Calu3 (cell line): ENCODE measurements at regions not wholly inside any gene's neighbourhood (a gene's known extent, or its start where the extent isn't known, plus 50 kb on each side); places are given as distances from the start of the nearest gene placed in this dataset.
A peak's percentile ranks its signal among the peaks of the same experiment; 100 is the strongest.

Experiments used
- BruUV-seq: library from RNA; stranded (reverse); fragments of 400-500 nt; replicated peaks from 2 replicates; lab custom pipeline; 2021; lab: Mats Ljungman, UMichigan
- CTCF ChIA-PET: fragments of 300-600 bp; sonication (Branson Sonifier 250); formaldehyde crosslinking; loops from one replicate; lab custom pipeline; 2022; ENCODE audit warnings: antibody characterized with exemption; lab: Charles Lee
- DNase-seq: peaks from one replicate; pipeline ENCODE4 v3.0.0; 2022
- H3K27ac Mint-ChIP-seq: one replicate; pipeline ENCODE4 v1.8.0; 2022; ENCODE audit warnings: mixed read lengths; ENCODE audit not compliant: unreplicated experiment
- H3K27me3 Mint-ChIP-seq: one replicate; pipeline ENCODE4 v1.8.0; 2022; ENCODE audit warnings: mixed read lengths; ENCODE audit not compliant: unreplicated experiment
- H3K36me3 Mint-ChIP-seq: one replicate; pipeline ENCODE4 v1.8.0; 2022; ENCODE audit warnings: mild to moderate bottlenecking, moderate library complexity, mixed read lengths; ENCODE audit not compliant: insufficient read depth, unreplicated experiment
- H3K4me1 Mint-ChIP-seq: one replicate; pipeline ENCODE4 v1.8.0; 2022; ENCODE audit warnings: mild to moderate bottlenecking, low read depth, mixed read lengths; ENCODE audit not compliant: unreplicated experiment
- H3K4me3 Mint-ChIP-seq: one replicate; pipeline ENCODE4 v1.8.0; 2022; ENCODE audit warnings: mild to moderate bottlenecking, low read depth, moderate library complexity, mixed read lengths; ENCODE audit not compliant: unreplicated experiment
- H3K9me3 Mint-ChIP-seq: one replicate; pipeline ENCODE4 v1.8.0; 2022; ENCODE audit warnings: low read depth, mixed read lengths; ENCODE audit not compliant: unreplicated experiment
- intact Hi-C: fragments of 100-400 bp; cut with micrococcal nuclease; formaldehyde crosslinking; loops from one replicate; pipeline ENCODE4 v1.10.0; 2022; ENCODE audit not compliant: unreplicated experiment
- TF ChIP-seq, protein P1 (sequence below): fragments of 200-600 bp; IDR thresholded peaks from one replicate; pipeline ENCODE4 v1.8.0; 2022; ENCODE audit warnings: antibody characterized with exemption; ENCODE audit not compliant: unreplicated experiment

DNA sequence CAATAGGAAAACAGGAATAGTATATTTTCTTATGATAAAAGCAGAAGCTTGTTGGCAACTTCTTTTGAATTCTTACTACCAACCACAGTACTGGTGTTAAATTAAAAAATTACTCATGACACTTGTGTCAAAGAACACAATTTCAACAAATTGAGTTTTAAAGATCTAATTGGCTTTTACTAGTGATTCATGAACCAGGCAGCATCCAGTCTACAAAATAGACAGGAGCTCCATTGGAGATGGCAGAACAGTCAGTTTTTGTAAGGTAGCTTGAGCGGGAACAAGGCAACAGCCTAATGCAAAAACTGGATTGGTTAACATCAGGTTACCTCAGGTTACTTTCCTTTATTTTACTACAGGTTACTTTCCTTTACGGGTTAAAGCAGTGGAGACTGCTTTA, 181.3 kb upstream of the THBS1 start:
- intact Hi-C loops: no loop called here
- Mint-ChIP-seq H3K4me3 (no peak overlapping the region), H3K27me3 (no peaks in the 10 kb centered on the region), H3K36me3 (no peaks in the 10 kb centered on the region), H3K4me1 (peaks cover 19% of the 10 kb centered on the region), H3K27ac (no peak overlapping the region), H3K9me3 (peaks cover 3% of the 10 kb centered on the region)
- no TSS peak for BruUV-seq
- no peak for DNase-seq
- TF ChIP-seq, protein P1, sequence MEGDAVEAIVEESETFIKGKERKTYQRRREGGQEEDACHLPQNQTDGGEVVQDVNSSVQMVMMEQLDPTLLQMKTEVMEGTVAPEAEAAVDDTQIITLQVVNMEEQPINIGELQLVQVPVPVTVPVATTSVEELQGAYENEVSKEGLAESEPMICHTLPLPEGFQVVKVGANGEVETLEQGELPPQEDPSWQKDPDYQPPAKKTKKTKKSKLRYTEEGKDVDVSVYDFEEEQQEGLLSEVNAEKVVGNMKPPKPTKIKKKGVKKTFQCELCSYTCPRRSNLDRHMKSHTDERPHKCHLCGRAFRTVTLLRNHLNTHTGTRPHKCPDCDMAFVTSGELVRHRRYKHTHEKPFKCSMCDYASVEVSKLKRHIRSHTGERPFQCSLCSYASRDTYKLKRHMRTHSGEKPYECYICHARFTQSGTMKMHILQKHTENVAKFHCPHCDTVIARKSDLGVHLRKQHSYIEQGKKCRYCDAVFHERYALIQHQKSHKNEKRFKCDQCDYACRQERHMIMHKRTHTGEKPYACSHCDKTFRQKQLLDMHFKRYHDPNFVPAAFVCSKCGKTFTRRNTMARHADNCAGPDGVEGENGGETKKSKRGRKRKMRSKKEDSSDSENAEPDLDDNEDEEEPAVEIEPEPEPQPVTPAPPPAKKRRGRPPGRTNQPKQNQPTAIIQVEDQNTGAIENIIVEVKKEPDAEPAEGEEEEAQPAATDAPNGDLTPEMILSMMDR: no peak
- CTCF ChIA-PET: no interaction called here

DNA sequence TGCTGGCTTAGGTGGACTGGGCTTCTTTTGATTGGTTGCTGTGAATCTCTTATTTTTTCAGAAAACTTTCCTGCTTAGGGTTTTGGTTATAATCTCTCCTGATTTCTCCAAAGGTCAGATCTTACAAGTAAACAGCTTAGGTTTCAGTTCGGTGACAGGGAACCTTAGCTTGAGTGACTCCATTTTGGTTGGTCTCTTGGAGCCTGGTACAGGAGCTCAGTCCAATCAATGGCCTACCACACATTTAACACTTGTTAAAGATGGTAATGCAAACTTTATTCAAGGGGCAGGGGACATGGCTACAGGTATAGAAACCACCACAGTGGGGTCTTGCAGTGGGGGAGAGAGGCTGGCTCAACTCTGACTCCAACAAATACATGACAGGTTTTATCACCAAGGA, 180.9 kb upstream of the THBS1 start:
- intact Hi-C loops: loop anchor here (10.0 kb wide), 1 partner anchor 185 kb away; the partner anchor contains the start of gene THBS1
- peaks cover 19% of the 10 kb centered on the region for H3K4me1 Mint-ChIP-seq
- no peaks in the 10 kb centered on the region for H3K36me3 Mint-ChIP-seq
- H3K27ac Mint-ChIP-seq: no peak overlapping the region
- DNase-seq: no peak
- TF ChIP-seq, protein P1: no peak
- peaks cover 3% of the 10 kb centered on the region for H3K9me3 Mint-ChIP-seq
- no TSS peak for BruUV-seq
- H3K4me3 Mint-ChIP-seq: no peak overlapping the region
- CTCF ChIA-PET: no interaction called here
- no peaks in the 10 kb centered on the region for H3K27me3 Mint-ChIP-seq

DNA sequence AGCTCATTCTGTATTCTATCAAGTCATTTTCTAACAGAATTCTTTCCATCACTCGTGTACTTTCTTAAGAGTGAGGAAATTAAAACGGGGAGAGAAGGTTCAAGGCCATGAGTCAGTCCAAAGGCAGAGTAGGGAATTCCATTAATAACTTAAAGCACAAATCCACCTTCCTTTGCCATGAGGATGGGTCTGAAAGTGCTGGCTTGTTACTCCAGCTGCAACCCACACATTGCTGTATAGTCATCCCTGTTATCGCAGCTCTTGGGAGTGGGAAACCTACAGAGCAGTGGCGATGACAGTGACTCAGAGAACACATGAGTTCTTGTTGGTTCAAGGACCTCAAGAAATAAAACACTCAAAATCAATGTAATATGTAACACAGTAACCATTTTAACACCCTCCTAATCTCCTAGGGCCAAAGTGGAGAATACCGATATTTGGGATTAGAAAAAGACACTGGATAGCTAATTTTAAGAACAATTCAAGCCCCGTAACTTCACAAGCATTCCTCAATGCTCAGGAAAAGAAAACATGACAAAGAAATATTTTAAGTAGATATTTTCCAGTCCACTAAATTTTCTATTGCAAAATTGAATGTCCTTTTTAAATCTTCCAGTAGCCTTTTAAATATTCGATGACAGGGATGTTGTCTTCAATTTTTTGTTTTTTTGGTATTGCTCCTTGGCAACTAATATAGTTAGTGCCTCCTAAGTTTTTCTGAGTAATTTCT, 179.9 kb upstream of the THBS1 start:
- Mint-ChIP-seq H3K4me3 (no peak overlapping the region), H3K27ac (no peak overlapping the region), H3K4me1 (peaks cover 19% of the 10 kb centered on the region), H3K36me3 (no peaks in the 10 kb centered on the region), H3K9me3 (no peaks in the 10 kb centered on the region), H3K27me3 (no peaks in the 10 kb centered on the region)
- CTCF ChIA-PET: no interaction called here
- BruUV-seq: no TSS peak
- intact Hi-C loops: loop anchor here (10.0 kb wide), 1 partner anchor 184 kb away; the partner anchor contains the start of gene THBS1
- DNase-seq: no peak
- TF ChIP-seq, protein P1: no peak

DNA sequence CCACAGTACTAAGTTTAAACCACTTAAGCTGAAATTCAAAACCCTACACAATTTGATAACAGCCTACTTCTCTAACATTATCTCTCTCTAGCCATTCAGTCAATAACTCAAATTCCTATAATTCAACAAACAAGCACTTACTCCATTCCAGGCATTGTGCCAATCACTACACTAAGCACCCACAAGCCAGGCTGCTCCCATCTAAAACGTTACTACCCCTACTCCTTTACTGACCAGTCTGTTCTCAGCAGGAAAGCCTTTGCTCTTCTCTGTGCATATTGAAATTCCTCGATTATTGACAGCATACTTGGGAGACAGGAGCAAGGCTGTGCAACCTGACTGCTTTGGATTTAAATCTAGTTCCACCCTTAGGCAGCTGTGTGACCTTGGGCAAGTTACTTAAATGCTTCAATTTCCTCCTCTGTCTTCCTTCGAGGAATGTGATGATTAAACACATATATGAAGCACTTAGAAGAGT, 177.2 kb upstream of the THBS1 start:
- CTCF ChIA-PET: no interaction called here
- TF ChIP-seq, protein P1: no peak
- Mint-ChIP-seq H3K27ac (no peak overlapping the region), H3K27me3 (no peaks in the 10 kb centered on the region), H3K4me3 (no peak overlapping the region), H3K4me1 (peaks cover 19% of the 10 kb centered on the region), H3K9me3 (no peaks in the 10 kb centered on the region), H3K36me3 (no peaks in the 10 kb centered on the region)
- BruUV-seq: no TSS peak
- peak; percentile 20 for DNase-seq
- intact Hi-C loops: loop anchor here (10.0 kb wide), 1 partner anchor 181 kb away; the partner anchor contains the start of gene THBS1
